ENCODE measurements at regions not wholly inside any gene's neighbourhood (a gene's known extent, or its start where the extent isn't known, plus 50 kb on each side); places are given as distances from the start of the nearest gene placed in this dataset.

GRCh38 chr3:164479406-164479805, 598.9 kb downstream of the SI start:
- TF ChIP-seq SREBF2 (IDR thresholded peaks at IDR 0.05): no peak
- TF ChIP-seq MAX (IDR thresholded peaks at IDR 0.05): no peak
- TF ChIP-seq CTCF (IDR thresholded peaks at IDR 0.05): no peak

All from A549 (cell line).